Keratinocyte (primary cell): ENCODE measurements at regions not wholly inside any gene's neighbourhood (a gene's known extent, or its start where the extent isn't known, plus 50 kb on each side); places are given as distances from the start of the nearest gene placed in this dataset.

Experiments
- DNase-seq: peaks from one replicate; pipeline ENCODE4 v3.0.0-alpha.2; 2011; ENCODE audit warnings: low read depth, missing footprints, low spot score
- FAIRE-seq: peaks from 2 replicates; lab custom pipeline; 2011; peaks lifted over from hg19 to GRCh38; lab: Jason Lieb, UNC
- H2AFZ ChIP-seq: 2 replicates; pipeline ENCODE4 v1.6.0; 2012; ENCODE audit warnings: low read length, control low read depth, inconsistent platforms; ENCODE audit not compliant: control insufficient read depth
- H3K27ac ChIP-seq: 2 replicates; pipeline ENCODE4 v1.5.1; 2011; ENCODE audit warnings: low read length; ENCODE audit not compliant: control insufficient read depth, insufficient read depth
- H3K27me3 ChIP-seq: 3 replicates; pipeline ENCODE4 v1.6.0; 2011; ENCODE audit warnings: low read length; ENCODE audit not compliant: control insufficient read depth, insufficient read depth; ENCODE audit errors: extremely low read depth
- H3K36me3 ChIP-seq, 2 experiments: 2 replicates in 1 of 2; 3 replicates in 1 of 2; pipeline ENCODE4 v1.5.1; 2011; ENCODE audit warnings: low read length in 2 of 2, mild to moderate bottlenecking in 1 of 2; ENCODE audit not compliant: control insufficient read depth in 2 of 2, insufficient read depth in 2 of 2; ENCODE audit errors: extremely low read depth in 1 of 2
- H3K4me1 ChIP-seq: 3 replicates; pipeline ENCODE4 v1.5.1; 2011; ENCODE audit warnings: low read length; ENCODE audit not compliant: control insufficient read depth, insufficient read depth; ENCODE audit errors: extremely low read depth
- H3K4me2 ChIP-seq: 3 replicates; pipeline ENCODE4 v1.6.0; 2011; ENCODE audit warnings: low read depth, low read length; ENCODE audit not compliant: control insufficient read depth, insufficient read depth; ENCODE audit errors: extremely low read depth
- H3K4me3 ChIP-seq, 3 experiments: fragments of 200-600 bp in 1 of 3; sonication (generic) in 1 of 3; 2 replicates in 2 of 3; 3 replicates in 1 of 3; pipeline ENCODE4 v1.5.1; 2011 to 2016; ENCODE audit warnings: low read length in 3 of 3, mild to moderate bottlenecking in 3 of 3, control low read depth in 2 of 3, inconsistent platforms in 1 of 3, low read depth in 1 of 3, mixed read lengths in 1 of 3, mixed run types in 1 of 3, moderate library complexity in 1 of 3; ENCODE audit not compliant: control insufficient read depth in 2 of 3, insufficient read depth in 2 of 3; ENCODE audit errors: extremely low read depth in 1 of 3
- H3K79me2 ChIP-seq: 2 replicates; pipeline ENCODE4 v1.6.0; 2012; ENCODE audit warnings: low read length; ENCODE audit not compliant: control insufficient read depth, insufficient read depth
- H3K9ac ChIP-seq: 3 replicates; pipeline ENCODE4 v1.6.0; 2011; ENCODE audit warnings: low read length; ENCODE audit not compliant: control insufficient read depth, insufficient read depth; ENCODE audit errors: extremely low read depth
- H3K9me1 ChIP-seq: 3 replicates; pipeline ENCODE4 v1.6.0; 2011; ENCODE audit warnings: low read length; ENCODE audit not compliant: control insufficient read depth, insufficient read depth; ENCODE audit errors: extremely low read depth
- H3K9me3 ChIP-seq: 2 replicates; pipeline ENCODE4 v1.5.1; 2012; ENCODE audit warnings: low read depth, low read length; ENCODE audit not compliant: control insufficient read depth
- H4K20me1 ChIP-seq: 3 replicates; pipeline ENCODE4 v1.6.0; 2011; ENCODE audit warnings: low read length; ENCODE audit not compliant: control insufficient read depth, insufficient read depth; ENCODE audit errors: extremely low read depth
- EZH2 ChIP-seq: IDR thresholded peaks from one replicate; pipeline ENCODE4 v1.6.1; 2012; ENCODE audit warnings: inconsistent platforms, mild to moderate bottlenecking, low read length, moderate library complexity
- dilution Hi-C: fragments of 300-500 bp; cut with MboI; formaldehyde crosslinking; loops from one replicate; pipeline ENCODE4 v1.7.0; 2020; ENCODE audit warnings: low sequenced_read_pairs; ENCODE audit not compliant: extremely low pct_ligation_motif_present
- TF ChIP-seq, protein P1 (sequence below), 3 experiments: IDR thresholded peaks in 1 of 3; conservative IDR thresholded peaks in 1 of 3; optimal IDR thresholded peaks in 1 of 3; 2 replicates in 2 of 3; 3 replicates in 1 of 3; pipeline versions ENCODE3 to v1.5.1; 2011; ENCODE audit warnings: low read length in 3 of 3, mild to moderate bottlenecking in 3 of 3, moderate library complexity in 2 of 3, control low read depth in 1 of 3, inconsistent platforms in 1 of 3; ENCODE audit not compliant: insufficient read depth in 2 of 3; ENCODE audit errors: extremely low read depth in 1 of 3

DNA sequence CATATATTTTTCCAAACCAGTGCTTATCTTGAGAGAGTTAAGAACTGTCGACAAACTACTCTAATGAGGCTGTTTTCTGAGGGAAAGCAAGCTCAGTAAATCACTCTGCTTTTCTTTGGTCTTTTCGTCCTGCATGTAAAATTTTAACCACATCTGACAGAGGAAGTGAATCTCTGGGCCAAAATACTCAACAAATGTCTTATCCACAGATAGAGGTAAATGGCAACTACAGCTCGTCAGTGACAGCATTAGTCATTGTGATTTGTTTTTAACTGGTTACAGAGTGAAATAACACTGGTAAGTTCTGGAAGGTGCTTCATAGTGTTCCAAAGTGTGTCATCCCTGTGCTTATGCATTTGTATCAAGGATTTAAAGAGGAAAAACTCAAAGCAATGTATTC lies 82.6 kb upstream of the SLC8A1 start:
- H3K79me2 ChIP-seq = no peaks in the 10 kb centered on the region

GRCh38 chr2:40535972-40536371 lies 84.1 kb upstream of the SLC8A1 start:
- DNase-seq (no peak), FAIRE-seq (no peak)
- dilution Hi-C loops = no loop called here
- H4K20me1 ChIP-seq = no peaks in the 10 kb centered on the region
- no peak overlapping the region for H3K4me2 ChIP-seq
- no peaks in the 10 kb centered on the region for H3K79me2 ChIP-seq
- H3K36me3 ChIP-seq = no peaks in the 10 kb centered on the region
- H3K27me3 ChIP-seq = no peaks in the 10 kb centered on the region
- H2AFZ ChIP-seq = no peak overlapping the region
- no peaks in the 10 kb centered on the region for H3K9me3 ChIP-seq
- H3K27ac ChIP-seq = no peak overlapping the region
- no peaks in the 10 kb centered on the region for H3K9me1 ChIP-seq
- no peak overlapping the region for H3K4me3 ChIP-seq
- TF ChIP-seq, protein P1, sequence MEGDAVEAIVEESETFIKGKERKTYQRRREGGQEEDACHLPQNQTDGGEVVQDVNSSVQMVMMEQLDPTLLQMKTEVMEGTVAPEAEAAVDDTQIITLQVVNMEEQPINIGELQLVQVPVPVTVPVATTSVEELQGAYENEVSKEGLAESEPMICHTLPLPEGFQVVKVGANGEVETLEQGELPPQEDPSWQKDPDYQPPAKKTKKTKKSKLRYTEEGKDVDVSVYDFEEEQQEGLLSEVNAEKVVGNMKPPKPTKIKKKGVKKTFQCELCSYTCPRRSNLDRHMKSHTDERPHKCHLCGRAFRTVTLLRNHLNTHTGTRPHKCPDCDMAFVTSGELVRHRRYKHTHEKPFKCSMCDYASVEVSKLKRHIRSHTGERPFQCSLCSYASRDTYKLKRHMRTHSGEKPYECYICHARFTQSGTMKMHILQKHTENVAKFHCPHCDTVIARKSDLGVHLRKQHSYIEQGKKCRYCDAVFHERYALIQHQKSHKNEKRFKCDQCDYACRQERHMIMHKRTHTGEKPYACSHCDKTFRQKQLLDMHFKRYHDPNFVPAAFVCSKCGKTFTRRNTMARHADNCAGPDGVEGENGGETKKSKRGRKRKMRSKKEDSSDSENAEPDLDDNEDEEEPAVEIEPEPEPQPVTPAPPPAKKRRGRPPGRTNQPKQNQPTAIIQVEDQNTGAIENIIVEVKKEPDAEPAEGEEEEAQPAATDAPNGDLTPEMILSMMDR (optimal IDR thresholded peaks at IDR 0.05 in 1 of 3, IDR thresholded peaks at IDR 0.05 in 1 of 3, conservative IDR thresholded peaks at IDR 0.05 in 1 of 3; ENCODE audit: extremely low read depth in 1 of 3, insufficient read depth in 2 of 3, low read length in 3 of 3) = no peak
- TF ChIP-seq EZH2 = no peak
- no peaks in the 10 kb centered on the region for H3K4me1 ChIP-seq
- no peak overlapping the region for H3K9ac ChIP-seq

More for the DNA sequence above, 82.6 kb upstream of the SLC8A1 start:
- H2AFZ ChIP-seq = no peak overlapping the region
- no peak overlapping the region for H3K27ac ChIP-seq
- DNase-seq (no peak), FAIRE-seq (no peak)
- H4K20me1 ChIP-seq = no peaks in the 10 kb centered on the region
- H3K9me3 ChIP-seq = no peaks in the 10 kb centered on the region
- no peaks in the 10 kb centered on the region for H3K4me1 ChIP-seq
- H3K36me3 ChIP-seq = no peaks in the 10 kb centered on the region
- TF ChIP-seq, protein P1 (optimal IDR thresholded peaks at IDR 0.05 in 1 of 3, IDR thresholded peaks at IDR 0.05 in 1 of 3, conservative IDR thresholded peaks at IDR 0.05 in 1 of 3; ENCODE audit: extremely low read depth in 1 of 3, insufficient read depth in 2 of 3, low read length in 3 of 3) = no peak
- TF ChIP-seq EZH2 = no peak
- H3K4me3 ChIP-seq = no peak overlapping the region
- dilution Hi-C loops = no loop called here
- H3K9ac ChIP-seq = no peak overlapping the region
- no peak overlapping the region for H3K4me2 ChIP-seq
- H3K27me3 ChIP-seq = no peaks in the 10 kb centered on the region
- no peaks in the 10 kb centered on the region for H3K9me1 ChIP-seq
